Mammary epithelial cell (primary cell): ENCODE measurements at regions not wholly inside any gene's neighbourhood (a gene's known extent, or its start where the extent isn't known, plus 50 kb on each side); places are given as distances from the start of the nearest gene placed in this dataset.

Experiments used
- CTCF ChIP-seq, 2 donors: IDR thresholded peaks in 1 of 2; conservative IDR thresholded peaks in 1 of 2; 2 replicates each; pipeline ENCODE4 v1.5.1; 2011 to 2012; ENCODE audit warnings: inconsistent platforms in 2 of 2, low read length in 2 of 2, mild to moderate bottlenecking in 2 of 2, control low read depth in 1 of 2, low read depth in 1 of 2; ENCODE audit not compliant: insufficient read depth in 1 of 2; ENCODE audit errors: extremely low read depth in 1 of 2
- EZH2 ChIP-seq: IDR thresholded peaks from 2 replicates; pipeline ENCODE4 v1.6.1; 2012; ENCODE audit warnings: low read length, inconsistent platforms, borderline replicate concordance

- TF ChIP-seq CTCF (conservative IDR thresholded peaks at IDR 0.05 in 1 of 2, IDR thresholded peaks at IDR 0.05 in 1 of 2; ENCODE audit: extremely low read depth in 1 of 2, insufficient read depth in 1 of 2, low read depth in 1 of 2, low read length in 2 of 2) (no peak), EZH2 (no peak)
These were observed 185.1 kb upstream of the VASH1 start for GRCh38 chr14:76576047-76576741.
